CD4-positive, alpha-beta T cell treated with Interferon gamma for 1 hour (primary cell): ENCODE measurements at regions not wholly inside any gene's neighbourhood (a gene's known extent, or its start where the extent isn't known, plus 50 kb on each side); places are given as distances from the start of the nearest gene placed in this dataset.
"Not testable (repeated sequence)": the region's sequence is repeated elsewhere in the genome, so short reads cannot be mapped to it uniquely, and the experiment has no call there.

Source experiments
- DNase-seq: peaks from one replicate; pipeline ENCODE4 v3.0.0-alpha.2; 2020

DNA sequence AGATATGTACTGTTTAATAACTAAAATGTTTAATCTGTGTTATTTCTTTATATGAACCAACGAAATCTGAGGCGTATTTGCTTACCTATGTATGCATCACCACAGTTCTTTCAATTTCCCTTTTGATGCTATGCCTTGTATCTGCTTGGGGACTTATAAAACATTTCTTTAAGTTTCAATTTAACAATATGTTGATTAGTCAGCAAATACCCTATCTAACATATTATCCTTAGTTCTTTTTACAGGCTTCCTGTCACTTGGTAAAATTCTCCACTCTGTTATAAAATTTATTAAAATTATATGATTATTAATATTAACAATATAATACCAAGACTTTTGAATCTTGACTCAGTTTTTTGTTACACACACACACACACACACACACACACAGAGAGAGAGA, 174.3 kb downstream of the CPS1 start:
- no peak for DNase-seq

DNA sequence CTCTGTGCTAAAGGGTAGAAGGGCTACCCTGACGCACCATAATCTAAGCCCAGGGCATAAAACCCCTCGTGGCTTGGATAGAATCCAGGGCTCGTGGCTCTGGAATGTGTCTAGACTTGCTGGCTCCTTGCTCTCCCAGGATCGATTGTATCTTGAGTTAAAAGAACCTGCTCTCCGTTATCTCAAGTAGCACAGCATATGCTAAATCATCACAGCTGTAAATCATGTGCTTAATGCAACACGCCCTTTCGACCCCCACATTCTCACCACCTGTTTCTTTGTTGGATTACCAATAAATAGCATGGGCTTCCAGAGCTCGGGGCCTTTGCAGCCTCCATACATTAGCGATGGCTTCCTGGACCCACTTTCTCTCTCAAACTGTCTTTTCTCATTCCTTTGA, 190.4 kb downstream of the CPS1 start:
- not testable (repeated sequence) for DNase-seq

GRCh38 chr2:210752532-210752931, 196.1 kb downstream of the CPS1 start:
- DNase-seq = no peak

DNA sequence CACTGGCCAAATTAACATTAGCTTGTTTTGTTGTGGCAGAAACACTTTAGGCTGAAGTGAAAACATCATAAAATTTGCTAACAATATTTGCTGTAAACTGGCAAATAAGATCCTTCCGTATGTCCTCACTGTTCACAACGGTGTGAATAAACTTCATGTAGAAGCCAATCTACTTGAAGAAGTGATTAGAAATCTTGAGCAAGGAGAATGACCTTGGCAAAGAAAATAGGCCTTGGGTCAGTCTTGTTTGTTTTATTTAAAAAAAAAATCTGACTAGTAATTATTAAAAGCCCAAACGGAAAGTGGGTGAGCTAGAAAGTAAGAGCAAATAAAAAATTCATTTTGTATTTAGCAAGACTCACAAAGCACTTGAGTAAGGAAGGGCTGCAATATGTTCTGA, 197.0 kb downstream of the CPS1 start:
- no peak for DNase-seq

- no peak for DNase-seq
Observed at GRCh38 chr2:210756855-210757254, 200.5 kb downstream of the CPS1 start.

GRCh38 chr2:210762604-210763588, 206.5 kb downstream of the CPS1 start:
- DNase-seq = no peak

- no peak for DNase-seq
Observed at GRCh38 chr2:210768329-210768910, 212.0 kb downstream of the CPS1 start.

DNA sequence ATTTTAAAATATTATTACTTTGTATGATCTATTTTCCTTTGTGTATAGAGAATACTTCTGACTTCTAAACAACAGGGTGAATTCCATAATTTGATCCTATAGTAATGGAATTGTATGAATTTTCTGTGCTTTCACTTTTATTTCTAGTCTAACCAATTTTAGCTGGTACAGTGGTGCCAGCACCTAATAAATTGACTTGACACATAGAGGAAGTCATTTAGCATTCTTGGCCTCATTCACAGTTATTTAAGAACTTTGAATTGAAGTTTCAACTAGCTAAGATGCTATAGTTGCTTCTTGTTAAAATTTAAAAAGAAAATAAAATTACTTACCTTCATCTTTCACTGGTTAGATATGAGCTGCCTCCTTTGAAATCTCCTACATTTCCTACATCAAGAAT, 220.4 kb downstream of the CPS1 start:
- no peak for DNase-seq

- no peak for DNase-seq
Observed at GRCh38 chr2:210782222-210782621, 225.8 kb downstream of the CPS1 start.

DNA sequence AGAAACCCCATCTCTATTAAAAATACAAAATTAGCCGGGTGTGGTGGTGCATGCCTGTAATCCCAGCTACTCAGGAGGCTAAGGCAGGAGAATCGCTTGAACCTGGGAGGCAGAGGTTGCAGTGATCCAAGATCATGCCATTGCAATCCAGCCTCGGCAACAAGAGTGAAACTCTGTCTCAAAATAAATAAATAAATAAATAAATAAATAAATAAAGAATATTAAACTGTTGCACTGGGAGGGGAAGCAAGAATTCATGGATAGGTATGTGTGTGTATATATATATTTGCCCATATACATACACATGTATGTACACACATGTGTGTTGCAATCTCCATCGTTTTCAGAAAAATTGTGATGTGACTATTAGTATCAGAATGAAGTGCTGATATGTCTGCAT, 231.4 kb downstream of the CPS1 start:
- not testable (repeated sequence) for DNase-seq

DNA sequence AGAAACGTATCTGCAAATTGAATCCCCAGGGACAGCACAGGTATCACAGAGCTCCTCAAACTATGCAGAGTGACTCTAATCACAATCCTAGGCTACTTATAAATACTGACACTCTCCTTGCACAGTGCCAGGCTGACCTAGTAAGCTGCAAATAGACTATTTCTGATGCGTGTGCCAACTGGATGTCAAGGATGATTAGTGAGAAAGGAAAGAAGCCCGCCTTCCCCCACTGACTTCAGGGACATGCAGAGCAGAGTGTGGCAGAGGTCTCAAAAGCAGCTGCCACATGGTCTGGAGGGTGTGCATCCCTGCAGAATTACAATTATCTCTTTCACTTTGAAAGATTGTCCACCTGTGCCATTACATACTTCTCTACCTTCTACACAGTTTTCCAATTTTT, 235.6 kb downstream of the CPS1 start:
- no peak for DNase-seq

DNA sequence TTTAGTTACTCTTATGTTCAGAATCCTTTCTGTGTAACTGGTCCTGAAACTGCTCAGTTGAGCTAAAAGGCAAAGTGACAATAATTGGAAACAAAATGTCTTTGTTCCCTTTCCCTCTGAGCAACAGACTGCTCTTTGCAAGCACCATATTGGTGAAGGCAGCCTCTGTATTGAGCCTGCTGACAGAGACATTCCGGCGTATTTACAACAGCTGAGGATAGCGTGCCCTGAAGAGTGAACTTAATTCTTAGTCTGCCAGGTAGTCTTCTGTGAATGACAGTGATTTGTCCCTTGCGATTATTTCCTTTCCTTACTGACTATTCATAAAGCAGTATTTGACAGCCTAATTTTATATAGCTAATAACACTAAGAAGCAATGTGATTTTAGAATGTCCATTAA, 239.1 kb downstream of the CPS1 start:
- no peak for DNase-seq

- no peak for DNase-seq
Observed at GRCh38 chr2:210798180-210798579, 241.8 kb downstream of the CPS1 start.

- DNase-seq = no peak
Observed at GRCh38 chr2:210814251-210815025, 258.0 kb downstream of the CPS1 start.

GRCh38 chr2:210816769-210817168, 260.4 kb downstream of the CPS1 start:
- no peak for DNase-seq

DNA sequence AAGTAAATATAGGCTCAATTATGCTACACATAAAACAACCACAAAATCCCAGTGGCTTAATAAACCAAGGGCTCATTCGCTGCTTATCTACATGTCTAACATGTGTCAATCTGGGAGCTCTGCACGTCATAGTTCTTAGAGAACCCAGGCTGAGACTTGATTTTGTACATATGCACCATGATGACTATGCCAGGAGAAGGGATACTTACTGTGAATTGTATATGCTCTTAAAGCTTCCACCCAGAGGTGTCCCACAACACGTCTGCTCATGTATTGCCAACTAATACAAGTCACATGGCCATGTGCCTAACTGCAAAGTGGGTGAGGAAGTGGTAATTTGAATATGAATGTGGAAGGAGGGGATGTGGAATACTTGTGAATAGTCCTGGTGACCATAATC, 262.1 kb downstream of the CPS1 start:
- no peak for DNase-seq

- no peak for DNase-seq
Observed at GRCh38 chr2:210833403-210833802, 277.0 kb downstream of the CPS1 start.

DNA sequence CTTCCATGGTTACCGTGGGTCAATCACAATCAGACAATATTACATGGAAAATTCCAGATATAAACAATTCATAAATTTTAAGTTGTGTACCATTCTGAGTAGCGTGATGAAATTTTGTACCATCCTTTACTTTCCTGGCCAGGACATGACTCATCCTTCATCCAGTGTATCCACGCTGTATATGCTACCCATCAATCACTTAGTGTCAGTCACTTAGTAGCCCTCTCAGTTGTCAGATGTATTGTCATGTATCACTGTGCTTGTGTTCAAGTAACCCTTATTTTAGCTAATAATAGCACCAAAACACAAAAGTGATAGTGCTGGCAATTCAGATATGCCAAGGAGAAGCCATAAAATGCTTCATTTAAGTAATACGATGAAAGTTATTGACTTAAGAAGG, 282.6 kb downstream of the CPS1 start:
- no peak for DNase-seq

DNA sequence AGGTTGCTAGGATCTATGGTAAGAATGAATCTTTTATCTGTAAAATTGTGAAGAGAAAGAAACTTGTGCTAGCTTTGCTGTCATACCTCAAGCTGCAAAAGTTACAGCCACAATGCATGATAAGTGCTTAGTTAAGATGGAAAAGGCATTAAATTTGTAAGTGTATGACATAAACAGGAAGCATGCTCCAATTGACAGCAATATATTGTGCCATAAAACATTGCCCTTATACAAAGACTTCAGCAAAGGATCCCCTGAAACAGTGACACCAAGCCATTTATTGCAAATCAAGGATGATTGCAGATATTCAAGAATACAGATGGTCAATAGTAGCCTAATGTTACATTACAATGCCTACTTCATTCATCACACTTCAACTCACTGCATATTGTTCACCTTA, 283.1 kb downstream of the CPS1 start:
- no peak for DNase-seq

DNA sequence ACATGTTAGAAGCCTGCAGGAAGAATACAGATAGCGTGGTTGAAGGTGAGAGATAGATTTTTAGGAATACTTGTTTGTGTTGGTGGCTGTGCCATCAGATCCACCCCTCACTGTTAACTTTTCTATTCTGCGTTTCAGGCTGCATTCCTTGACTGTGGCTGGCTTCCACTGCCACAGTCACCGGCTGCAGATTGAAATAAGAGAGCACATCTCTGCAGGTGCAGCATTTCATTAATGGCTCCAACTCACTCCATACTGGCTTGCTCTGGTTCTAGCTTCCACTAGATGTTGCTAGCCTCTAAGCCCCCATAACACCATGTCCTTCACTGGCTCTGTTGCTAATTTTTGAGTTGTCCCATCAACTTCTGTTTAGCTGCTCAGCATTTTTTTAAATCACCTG, 286.5 kb downstream of the CPS1 start:
- DNase-seq = no peak

DNA sequence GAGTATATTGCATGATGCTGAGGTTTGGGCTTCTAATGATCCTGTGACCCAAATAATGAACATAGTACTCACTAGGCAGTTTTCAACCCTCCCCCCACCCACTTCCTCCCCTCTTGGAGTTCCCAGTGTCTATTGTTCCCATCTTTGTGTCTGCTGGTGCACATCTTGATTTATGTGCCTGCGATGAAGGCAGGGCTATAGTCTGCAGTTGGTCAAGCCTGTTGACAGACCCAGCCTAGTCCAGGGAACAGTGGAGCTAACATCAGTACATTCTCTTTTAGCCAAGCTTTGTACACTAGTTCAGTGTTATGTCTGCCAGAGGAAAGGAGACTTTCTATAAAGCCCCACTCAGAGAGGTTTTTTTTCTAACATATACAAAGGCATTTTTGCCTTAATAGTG, 287.6 kb downstream of the CPS1 start:
- no peak for DNase-seq

GRCh38 chr2:210859314-210859713, 302.9 kb downstream of the CPS1 start:
- no peak for DNase-seq

DNA sequence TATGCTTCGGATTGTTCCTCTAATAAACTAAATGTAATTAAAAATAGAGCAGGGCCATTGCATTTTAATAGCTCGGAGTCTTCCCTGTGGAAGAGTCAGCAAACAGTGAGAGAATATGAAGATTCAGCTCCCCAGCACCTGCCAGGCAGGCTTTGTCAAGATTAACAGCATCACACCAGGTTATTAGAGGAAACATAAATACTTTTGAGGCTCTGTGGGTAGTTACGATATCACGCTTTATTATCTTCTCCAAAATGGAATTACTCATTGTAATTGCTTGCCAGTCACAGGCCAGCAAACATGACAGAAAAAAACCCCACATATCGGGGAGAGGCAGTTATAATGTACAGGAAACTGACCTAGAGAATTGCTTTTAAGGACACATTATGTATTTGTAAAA, 303.9 kb downstream of the CPS1 start:
- no peak for DNase-seq
